CD4-positive, alpha-beta T cell (primary cell): ENCODE measurements at regions not wholly inside any gene's neighbourhood (a gene's known extent, or its start where the extent isn't known, plus 50 kb on each side); places are given as distances from the start of the nearest gene placed in this dataset.

Experiments
- ATAC-seq: fragments of 200-7000 bp; cut with Tn5 transposase; one replicate; pipeline ENCODE4 v1.10.0; 2022; ENCODE audit warnings: mild to moderate bottlenecking; ENCODE audit not compliant: poor library complexity
- CTCF ChIA-PET: fragments of 350-600 bp; sonication (Branson Sonifier 250); formaldehyde crosslinking; loops from one replicate; lab custom pipeline; 2021; ENCODE audit warnings: antibody characterized with exemption, inconsistent platforms; lab: Charles Lee
- POLR2A ChIA-PET: fragments of 350-600 bp; sonication (Branson Sonifier 250); formaldehyde crosslinking; loops from one replicate; lab custom pipeline; 2021; ENCODE audit warnings: antibody characterized with exemption, inconsistent platforms; lab: Charles Lee
- DNase-seq, 14 experiments: peaks; one replicate each; pipeline ENCODE4 v3.0.0-alpha.2; 2013 to 2020; ENCODE audit warnings: mixed read lengths in 2 of 14
- H3K27ac ChIP-seq, 2 donors: one replicate each; pipeline versions ENCODE4 v1.5.1 to v1.7.0; 2013; ENCODE audit warnings: low read length in 2 of 2, low read depth in 1 of 2, mild to moderate bottlenecking in 1 of 2
- H3K27me3 ChIP-seq, 2 experiments: 1 replicate in 1 of 2; 2 replicates in 1 of 2; pipeline versions ENCODE4 v1.6.1 to v1.7.0; 2013; ENCODE audit warnings: low read length in 2 of 2, control low read depth in 1 of 2, mild to moderate bottlenecking in 1 of 2, moderate library complexity in 1 of 2; ENCODE audit not compliant: insufficient read depth in 2 of 2, control insufficient read depth in 1 of 2
- H3K36me3 ChIP-seq: one replicate; pipeline ENCODE4 v1.6.1; 2013; ENCODE audit warnings: low read length, control low read depth; ENCODE audit not compliant: insufficient read depth
- H3K4me1 ChIP-seq: one replicate; pipeline ENCODE4 v1.6.1; 2013; ENCODE audit warnings: low read length, control low read depth; ENCODE audit not compliant: insufficient read depth
- H3K4me3 ChIP-seq: one replicate; pipeline ENCODE4 v1.5.1; 2013; ENCODE audit warnings: mild to moderate bottlenecking, low read length, moderate library complexity
- H3K9me3 ChIP-seq, 2 experiments: 1 replicate in 1 of 2; 2 replicates in 1 of 2; pipeline versions ENCODE4 v1.6.1 to v1.7.0; 2013; ENCODE audit warnings: low read length in 2 of 2, mild to moderate bottlenecking in 2 of 2, control low read depth in 1 of 2, moderate library complexity in 1 of 2; ENCODE audit not compliant: control insufficient read depth in 1 of 2, insufficient read depth in 1 of 2
- H3K27ac Mint-ChIP-seq: one replicate; pipeline ENCODE4 v1.8.0; 2020; ENCODE audit warnings: mixed read lengths
- H3K27me3 Mint-ChIP-seq: one replicate; pipeline ENCODE4 v1.8.0; 2021; ENCODE audit warnings: mixed read lengths
- H3K36me3 Mint-ChIP-seq: one replicate; pipeline ENCODE4 v1.8.0; 2021; ENCODE audit warnings: low read depth, mixed read lengths
- H3K4me1 Mint-ChIP-seq: one replicate; pipeline ENCODE4 v1.8.0; 2021; ENCODE audit warnings: low read depth, mixed read lengths
- H3K4me3 Mint-ChIP-seq: one replicate; pipeline ENCODE4 v1.8.0; 2020; ENCODE audit warnings: mild to moderate bottlenecking, mixed read lengths
- H3K9me3 Mint-ChIP-seq: one replicate; pipeline ENCODE4 v1.8.0; 2020; ENCODE audit warnings: mixed read lengths
- CTCF ChIP-seq: fragments of 200-600 bp; IDR thresholded peaks from one replicate; pipeline ENCODE4 v1.8.0; 2022; ENCODE audit warnings: antibody characterized with exemption, mild to moderate bottlenecking
- intact Hi-C, 2 experiments: fragments of 100-400 bp; cut with DNase I in 1 of 2; cut with micrococcal nuclease in 1 of 2; formaldehyde crosslinking; loops; one replicate each; pipeline versions ENCODE4 v1.15.1 to v1.9.0; 2023 to 2025; cut with DNase I, micrococcal nuclease

- Mint-ChIP-seq H3K4me1 (no peaks in the 10 kb centered on the region), H3K9me3 (peaks cover 3% of the 10 kb centered on the region), H3K27me3 (no peaks in the 10 kb centered on the region), H3K36me3 (no peaks in the 10 kb centered on the region), H3K4me3 (no peak overlapping the region), H3K27ac (no peak overlapping the region)
- intact Hi-C loops: no loop called here
- Histone ChIP-seq H3K4me1 (no peaks in the 10 kb centered on the region), H3K9me3 (no peaks in the 10 kb centered on the region), H3K4me3 (no peak overlapping the region), H3K27ac (no peak overlapping the region), H3K27me3 (no peaks in the 10 kb centered on the region), H3K36me3 (no peaks in the 10 kb centered on the region)
- ChIA-PET POLR2A (no interaction called here), CTCF (no interaction called here)
- TF ChIP-seq CTCF: no peak
- no peak for DNase-seq
- no peak for ATAC-seq
Observed at GRCh38 chr6:80771941-80772340, 665.5 kb downstream of the BCKDHB start.

- POLR2A ChIA-PET: no interaction called here
- no peak overlapping the region for H3K4me3 Mint-ChIP-seq
- intact Hi-C loops: no loop called here
Observed at GRCh38 chr6:80769106-80769505, 662.6 kb downstream of the BCKDHB start.

DNA sequence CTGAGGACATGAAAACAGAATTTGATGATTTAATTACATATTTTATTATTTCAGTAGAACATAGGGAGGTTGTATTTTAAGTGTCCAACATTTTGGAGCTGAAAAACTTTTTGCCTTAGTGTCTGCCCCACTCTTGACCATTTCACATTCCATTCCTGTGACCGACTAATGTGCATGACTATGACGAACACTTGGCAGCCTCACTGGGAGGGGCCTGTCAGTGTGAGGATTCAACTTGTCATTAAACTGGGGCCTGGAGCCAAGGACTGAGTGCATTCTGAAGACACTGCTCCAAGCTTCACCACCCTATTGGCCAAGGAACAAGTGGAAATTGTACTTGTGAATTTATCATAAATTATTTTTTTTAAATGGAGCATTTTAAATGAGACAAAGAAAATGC lies 661.3 kb downstream of the BCKDHB start:
- ATAC-seq (no peak), DNase-seq (no peak)
- Histone ChIP-seq H3K9me3 (no peaks in the 10 kb centered on the region), H3K27ac (no peak overlapping the region), H3K36me3 (no peaks in the 10 kb centered on the region), H3K4me1 (no peaks in the 10 kb centered on the region), H3K4me3 (no peak overlapping the region), H3K27me3 (no peaks in the 10 kb centered on the region)
- Mint-ChIP-seq H3K27me3 (no peaks in the 10 kb centered on the region), H3K36me3 (no peaks in the 10 kb centered on the region), H3K4me1 (no peaks in the 10 kb centered on the region), H3K27ac (no peak overlapping the region), H3K9me3 (peaks cover 3% of the 10 kb centered on the region), H3K4me3 (no peak overlapping the region)
- CTCF ChIA-PET: no interaction called here
- POLR2A ChIA-PET: no interaction called here
- TF ChIP-seq CTCF: no peak
- intact Hi-C loops: no loop called here

More at GRCh38 chr6:80769106-80769505, 662.6 kb downstream of the BCKDHB start:
- Mint-ChIP-seq H3K4me1 (no peaks in the 10 kb centered on the region), H3K9me3 (peaks cover 3% of the 10 kb centered on the region), H3K36me3 (no peaks in the 10 kb centered on the region), H3K27ac (no peak overlapping the region), H3K27me3 (no peaks in the 10 kb centered on the region)
- no peak overlapping the region for H3K27ac ChIP-seq
- DNase-seq: no peak
- no peak for ATAC-seq
- no peaks in the 10 kb centered on the region for H3K36me3 ChIP-seq
- no peaks in the 10 kb centered on the region for H3K9me3 ChIP-seq
- CTCF ChIA-PET: interaction anchor here (1.0 kb wide), 1 partner anchor 8 kb away, joined by 3 read pairs; no protein-coding TSS in a partner anchor
- no peaks in the 10 kb centered on the region for H3K4me1 ChIP-seq
- TF ChIP-seq CTCF: no peak
- H3K4me3 ChIP-seq: no peak overlapping the region
- no peaks in the 10 kb centered on the region for H3K27me3 ChIP-seq
